ENCODE measurements at regions not wholly inside any gene's neighbourhood (a gene's known extent, or its start where the extent isn't known, plus 50 kb on each side); places are given as distances from the start of the nearest gene placed in this dataset.

DNA sequence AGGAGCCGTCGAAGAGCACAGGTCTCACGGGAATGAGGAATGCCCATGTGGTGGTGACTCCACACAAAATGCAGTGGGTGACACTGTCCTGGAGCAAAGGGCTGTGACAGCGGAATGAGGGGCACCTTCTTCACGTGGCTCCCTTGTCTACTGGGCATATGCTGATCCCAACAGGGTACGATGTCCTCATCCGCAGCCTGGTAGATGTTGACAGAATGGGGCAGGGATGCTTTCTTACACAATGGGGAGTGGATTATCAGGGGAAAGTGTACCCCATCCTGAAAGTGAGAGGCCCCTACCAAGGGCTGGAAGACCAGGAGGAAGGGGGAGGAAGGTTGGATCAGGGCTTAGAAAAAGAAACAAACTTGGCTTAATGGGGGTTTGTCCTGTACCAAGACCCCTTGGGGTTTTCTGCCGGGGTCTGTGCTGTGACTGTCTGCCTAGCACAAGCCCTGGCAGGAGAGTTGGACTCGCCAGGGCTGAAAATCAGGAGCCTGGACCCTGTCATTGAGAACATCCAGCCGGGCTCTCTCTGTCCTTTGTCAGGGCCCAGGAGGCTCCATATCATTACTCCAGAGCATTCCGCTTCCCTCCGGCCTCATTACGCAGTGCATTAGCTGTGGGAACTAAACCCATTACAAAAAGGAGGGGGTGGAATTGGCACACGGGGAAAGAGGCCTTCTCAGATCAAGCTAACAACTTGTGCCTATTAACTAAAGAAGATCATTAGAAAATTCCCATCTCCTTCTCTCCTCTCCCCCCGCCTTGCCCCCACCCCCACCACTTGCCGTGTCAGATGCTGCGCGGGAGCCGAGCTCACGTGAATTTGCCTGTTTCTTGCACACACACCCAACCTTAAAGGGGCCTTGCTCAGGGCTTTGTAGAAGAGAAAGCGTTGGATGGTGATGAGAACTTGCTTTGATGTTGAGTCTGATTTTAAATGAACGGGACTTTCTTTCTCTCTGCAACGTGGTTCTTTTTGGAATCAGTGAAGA, 171.8 kb upstream of the PARP11 start (continued):
- TF ChIP-seq MZF1 (tag by site-specific recombination; IDR thresholded peaks at IDR 0.05; ENCODE audit: borderline replicate concordance) (no peak), ZNF362 (tag by site-specific recombination; IDR thresholded peaks at IDR 0.05) (no peak), YY2 (tag by site-specific recombination; IDR thresholded peaks at IDR 0.05) (no peak), ZNF660 (tag by site-specific recombination; IDR thresholded peaks at IDR 0.05) (no peak), ZNF548 (tag by site-specific recombination; IDR thresholded peaks at IDR 0.05) (no peak), ZNF404 (tag by site-specific recombination; IDR thresholded peaks at IDR 0.05) (no peak), SP7 (tag by site-specific recombination; IDR thresholded peaks at IDR 0.05) (no peak)

DNA sequence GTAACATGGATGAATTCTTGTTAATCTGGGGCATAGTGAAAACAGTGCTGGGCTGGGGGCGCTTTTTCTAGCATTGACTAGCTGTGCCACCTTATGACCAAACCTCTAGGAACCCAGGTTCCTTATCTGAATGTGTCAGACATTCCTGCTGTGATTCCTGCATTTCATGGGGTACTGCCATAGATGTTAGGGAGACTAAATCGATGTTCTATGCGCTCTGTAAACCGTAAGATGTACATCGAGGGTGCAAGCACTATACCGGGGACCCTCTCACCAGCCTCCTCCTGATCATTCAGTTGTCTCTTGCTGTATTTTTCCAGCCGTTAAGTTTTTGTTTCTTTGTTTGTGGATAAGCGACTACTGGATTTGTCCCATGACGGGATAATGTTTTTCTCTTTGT, 170.9 kb upstream of the PARP11 start:
- no peaks in the 10 kb centered on the region for H3K9me3 ChIP-seq (ENCODE audit: control insufficient read depth, insufficient read depth, low read depth, low read length)
- CTCF ChIA-PET: interaction anchor here (0.8 kb wide), 1 partner anchor 10 kb away, joined by 5 read pairs; no protein-coding TSS in a partner anchor
- TF ChIP-seq ZNF121 (tag by site-specific recombination; IDR thresholded peaks at IDR 0.05): no peak
- no peak for TF ChIP-seq RBAK (tag by site-specific recombination; IDR thresholded peaks at IDR 0.05)
- no peak for TF ChIP-seq BCL11B (tag by site-specific recombination; IDR thresholded peaks at IDR 0.05; ENCODE audit: low read depth)
- no peak for TF ChIP-seq ZNF830 (tag by site-specific recombination; IDR thresholded peaks at IDR 0.05; ENCODE audit: low read depth)
- no peak for TF ChIP-seq GFI1B (tag by site-specific recombination; IDR thresholded peaks at IDR 0.05)
- TF ChIP-seq ZFP69B (tag by site-specific recombination; IDR thresholded peaks at IDR 0.05): no peak
- no peak for TF ChIP-seq ZNF366 (tag by site-specific recombination; conservative IDR thresholded peaks at IDR 0.05)
- no peak for TF ChIP-seq ZNF621 (tag by site-specific recombination; IDR thresholded peaks at IDR 0.05)
- TF ChIP-seq PATZ1 (tag by site-specific recombination; IDR thresholded peaks at IDR 0.05): no peak
- no peak for TF ChIP-seq GLI2 (tag by site-specific recombination; IDR thresholded peaks at IDR 0.05; ENCODE audit: borderline replicate concordance, low read depth)
- POLR2A ChIA-PET: no interaction called here
- no peaks in the 10 kb centered on the region for H3K4me1 ChIP-seq (ENCODE audit: control insufficient read depth, insufficient read depth, low read length)
- no peaks in the 10 kb centered on the region for H3K36me3 ChIP-seq (ENCODE audit: control insufficient read depth in 2 of 2, insufficient read depth in 1 of 2, low read length in 2 of 2)
- H3K4me3 ChIP-seq (ENCODE audit: low read depth, low read length): no peak overlapping the region
- no peak overlapping the region for H3K27ac ChIP-seq (ENCODE audit: extremely low read depth, low read depth, low read length)

DNA sequence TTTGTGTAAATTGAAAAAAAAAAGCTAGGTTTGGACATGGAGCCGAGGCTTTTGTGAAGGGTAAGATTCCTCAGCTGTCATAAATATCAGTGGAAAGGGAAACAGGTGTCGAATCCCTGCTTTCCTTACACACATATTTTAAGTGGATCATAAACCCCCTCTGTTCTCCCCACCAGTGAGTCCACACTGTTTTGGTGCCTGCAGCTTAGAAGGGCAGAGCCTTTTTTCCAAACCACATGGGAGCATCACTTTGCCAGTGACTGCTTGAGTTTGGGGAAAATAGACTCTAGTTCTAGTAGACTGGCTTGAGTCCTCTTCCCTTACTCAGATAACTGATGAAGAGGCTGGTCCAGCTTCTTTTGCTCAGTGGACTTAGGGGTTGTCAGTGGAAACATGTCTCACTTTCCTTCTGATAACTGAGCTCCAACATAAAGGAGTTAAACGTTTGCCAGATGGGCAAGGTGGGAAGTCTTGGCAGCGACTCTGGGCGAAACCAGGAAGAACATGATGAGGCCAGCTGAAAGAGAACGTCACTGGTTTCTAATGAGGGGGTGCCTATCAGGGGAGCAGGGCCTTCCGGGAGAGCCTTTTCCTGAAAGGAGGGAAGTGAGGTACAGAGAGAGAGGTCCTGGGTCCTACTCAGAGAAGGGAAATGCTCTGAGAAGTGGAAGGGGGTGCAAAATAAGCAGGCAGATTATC, 168.1 kb upstream of the PARP11 start:
- ChIA-PET POLR2A (interaction anchor here (0.6 kb wide), 1 partner anchor 232 kb away, joined by 3 read pairs; the partner anchor contains the start of gene CCND2), CTCF (interaction anchor here (0.7 to 7.1 kb wide), 6 partner anchors 35 to 236 kb away, joined by 3 to 194 read pairs (median 4); no protein-coding TSS in a partner anchor)
- Histone ChIP-seq H3K27ac (ENCODE audit: extremely low read depth, low read depth, low read length) (no peak overlapping the region), H3K4me3 (ENCODE audit: low read depth, low read length) (no peak overlapping the region), H3K4me1 (ENCODE audit: control insufficient read depth, insufficient read depth, low read length) (no peaks in the 10 kb centered on the region; the same call in 1 of the 2 replicates), H3K9me3 (ENCODE audit: control insufficient read depth, insufficient read depth, low read depth, low read length) (no peaks in the 10 kb centered on the region), H3K36me3 (ENCODE audit: control insufficient read depth in 2 of 2, insufficient read depth in 1 of 2, low read length in 2 of 2) (no peaks in the 10 kb centered on the region)
- TF ChIP-seq ZNF391 (tag by site-specific recombination; IDR thresholded peaks at IDR 0.05; ENCODE audit: borderline replicate concordance, low read depth): no peak
- no peak for TF ChIP-seq ZNF549 (tag by site-specific recombination; IDR thresholded peaks at IDR 0.05)
- TF ChIP-seq ZFP37 (tag by site-specific recombination; IDR thresholded peaks at IDR 0.05): no peak
- TF ChIP-seq IKZF3 (tag by site-specific recombination; IDR thresholded peaks at IDR 0.05): no peak
- TF ChIP-seq, protein P1, sequence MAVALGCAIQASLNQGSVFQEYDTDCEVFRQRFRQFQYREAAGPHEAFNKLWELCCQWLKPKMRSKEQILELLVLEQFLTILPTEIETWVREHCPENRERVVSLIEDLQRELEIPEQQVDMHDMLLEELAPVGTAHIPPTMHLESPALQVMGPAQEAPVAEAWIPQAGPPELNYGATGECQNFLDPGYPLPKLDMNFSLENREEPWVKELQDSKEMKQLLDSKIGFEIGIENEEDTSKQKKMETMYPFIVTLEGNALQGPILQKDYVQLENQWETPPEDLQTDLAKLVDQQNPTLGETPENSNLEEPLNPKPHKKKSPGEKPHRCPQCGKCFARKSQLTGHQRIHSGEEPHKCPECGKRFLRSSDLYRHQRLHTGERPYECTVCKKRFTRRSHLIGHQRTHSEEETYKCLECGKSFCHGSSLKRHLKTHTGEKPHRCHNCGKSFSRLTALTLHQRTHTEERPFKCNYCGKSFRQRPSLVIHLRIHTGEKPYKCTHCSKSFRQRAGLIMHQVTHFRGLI (tag by site-specific recombination; IDR thresholded peaks at IDR 0.05): no peak
- no peak for TF ChIP-seq KLF8 (tag by site-specific recombination; IDR thresholded peaks at IDR 0.05)
- TF ChIP-seq, protein P2, sequence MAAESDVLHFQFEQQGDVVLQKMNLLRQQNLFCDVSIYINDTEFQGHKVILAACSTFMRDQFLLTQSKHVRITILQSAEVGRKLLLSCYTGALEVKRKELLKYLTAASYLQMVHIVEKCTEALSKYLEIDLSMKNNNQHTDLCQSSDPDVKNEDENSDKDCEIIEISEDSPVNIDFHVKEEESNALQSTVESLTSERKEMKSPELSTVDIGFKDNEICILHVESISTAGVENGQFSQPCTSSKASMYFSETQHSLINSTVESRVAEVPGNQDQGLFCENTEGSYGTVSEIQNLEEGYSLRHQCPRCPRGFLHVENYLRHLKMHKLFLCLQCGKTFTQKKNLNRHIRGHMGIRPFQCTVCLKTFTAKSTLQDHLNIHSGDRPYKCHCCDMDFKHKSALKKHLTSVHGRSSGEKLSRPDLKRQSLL (tag by site-specific recombination; IDR thresholded peaks at IDR 0.05): no peak
- TF ChIP-seq ZNF214 (tag by site-specific recombination; IDR thresholded peaks at IDR 0.05; ENCODE audit: borderline replicate concordance): no peak
